HG02870 (cell line): ENCODE measurements at regions not wholly inside any gene's neighbourhood (a gene's known extent, or its start where the extent isn't known, plus 50 kb on each side); places are given as distances from the start of the nearest gene placed in this dataset.

Source experiments
- ATAC-seq: cut with Tn5 transposase; IDR thresholded peaks from one replicate; pipeline ENCODE4 v1.9.1; 2021; ENCODE audit warnings: mild to moderate bottlenecking, moderate library complexity; ENCODE audit not compliant: unreplicated experiment

GRCh38 chr14:100381395-100382105, 58.4 kb downstream of the SLC25A47 start:
- ATAC-seq, result no peak

GRCh38 chr14:100382106-100382455, 58.9 kb downstream of the SLC25A47 start:
- no peak for ATAC-seq

DNA sequence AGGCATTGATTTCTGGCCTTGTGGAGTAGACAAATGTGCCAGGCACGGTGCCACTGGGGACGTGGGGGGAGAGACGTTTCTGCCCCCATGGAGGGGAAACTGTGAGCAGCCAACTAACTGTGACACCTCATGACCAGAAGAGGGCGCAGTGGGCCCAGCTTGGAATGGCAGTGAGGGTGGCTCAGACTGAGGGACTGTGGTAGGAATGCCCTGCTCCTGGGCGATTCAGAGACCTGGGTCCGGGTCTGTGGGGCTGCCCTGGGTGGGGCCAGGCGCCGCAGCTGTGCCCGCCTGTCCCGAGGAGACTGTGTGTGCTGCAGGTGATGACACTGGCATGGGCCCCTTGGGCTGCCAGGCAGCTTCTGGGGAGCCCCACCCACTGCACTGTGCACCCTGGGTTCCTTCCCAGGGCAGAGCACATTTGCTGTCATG, 60.6 kb downstream of the SLC25A47 start:
- peak; percentile 51 for ATAC-seq

DNA sequence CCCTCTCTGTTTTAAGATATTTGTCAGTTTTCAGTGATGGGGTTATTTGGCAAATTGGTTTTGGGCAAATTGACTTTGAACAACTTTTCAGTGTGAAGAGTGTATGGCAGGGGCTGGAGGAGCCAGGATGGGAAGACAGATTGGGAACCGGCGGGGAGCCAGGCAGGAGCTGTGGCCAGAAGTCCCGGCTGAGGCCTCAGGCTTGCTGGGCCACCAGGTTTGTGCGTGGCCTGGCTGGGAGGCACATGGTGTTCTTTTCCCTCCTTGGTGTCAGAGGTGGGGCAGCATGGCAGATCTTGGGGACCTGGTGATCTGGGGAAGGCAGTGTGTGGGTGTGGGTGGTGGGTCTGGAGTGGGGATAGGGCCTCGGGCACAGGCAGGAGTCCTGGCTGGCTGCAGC, 61.1 kb downstream of the SLC25A47 start:
- no peak for ATAC-seq

- no peak for ATAC-seq
Observed at GRCh38 chr14:100384819-100385813, 62.0 kb downstream of the SLC25A47 start.

DNA sequence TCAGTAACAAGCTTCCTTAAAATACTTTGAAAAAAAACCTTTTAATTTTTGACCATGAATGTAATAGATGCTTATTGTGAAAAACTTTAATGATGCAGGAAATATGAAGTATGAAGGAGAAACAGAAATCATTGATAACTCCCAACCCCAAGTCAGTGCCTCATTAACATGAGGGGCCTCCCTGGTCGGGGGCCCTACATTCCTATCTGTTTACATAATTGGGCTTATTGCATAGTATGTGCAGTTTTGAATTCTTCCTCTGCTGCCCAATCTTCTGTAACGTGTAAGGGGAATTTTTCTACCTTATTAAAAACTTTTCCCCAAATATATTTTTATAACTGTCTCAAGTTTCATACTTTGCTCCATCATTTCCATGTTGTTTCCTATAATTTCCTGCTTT, 63.0 kb downstream of the SLC25A47 start:
- no peak for ATAC-seq

DNA sequence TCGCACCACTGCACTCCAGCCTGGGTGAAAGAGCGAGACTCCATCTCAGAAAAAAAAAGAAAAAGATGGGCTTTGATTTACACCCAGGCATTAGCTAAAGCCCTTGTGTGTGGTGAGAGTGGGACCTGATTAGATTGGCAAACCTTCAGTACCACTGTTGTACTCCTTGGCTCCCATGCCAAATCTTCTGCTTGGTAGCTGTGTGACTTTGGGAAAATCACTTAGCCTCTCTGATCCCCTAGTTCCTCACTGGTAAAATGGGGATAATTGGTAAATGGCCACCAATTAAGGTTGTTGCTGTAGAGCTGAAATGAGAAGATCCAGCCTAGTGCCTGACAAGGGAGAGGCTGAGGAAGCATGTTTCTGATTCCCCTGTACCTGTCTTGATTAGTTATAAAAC, 63.7 kb downstream of the SLC25A47 start:
- ATAC-seq, result no peak

DNA sequence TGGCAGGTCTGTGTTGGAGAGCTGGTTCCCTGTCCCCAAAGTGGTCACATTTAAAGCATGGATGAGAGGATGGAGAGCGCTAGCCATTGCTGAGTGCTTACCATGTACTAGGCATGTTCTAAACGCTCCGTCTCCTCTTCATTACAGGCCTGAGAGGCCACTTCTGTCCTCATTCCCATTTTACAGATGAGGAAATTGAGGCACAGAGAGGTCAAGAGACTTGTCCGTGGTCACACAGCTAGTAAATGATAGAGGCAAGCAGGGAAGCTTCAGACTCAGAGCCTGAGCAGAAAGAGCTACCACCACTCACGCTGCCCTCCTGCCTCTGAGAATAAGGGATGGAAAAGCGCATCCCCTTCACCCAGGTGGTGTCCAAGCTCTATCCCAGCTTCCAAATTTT, 64.3 kb downstream of the SLC25A47 start:
- ATAC-seq, result no peak

DNA sequence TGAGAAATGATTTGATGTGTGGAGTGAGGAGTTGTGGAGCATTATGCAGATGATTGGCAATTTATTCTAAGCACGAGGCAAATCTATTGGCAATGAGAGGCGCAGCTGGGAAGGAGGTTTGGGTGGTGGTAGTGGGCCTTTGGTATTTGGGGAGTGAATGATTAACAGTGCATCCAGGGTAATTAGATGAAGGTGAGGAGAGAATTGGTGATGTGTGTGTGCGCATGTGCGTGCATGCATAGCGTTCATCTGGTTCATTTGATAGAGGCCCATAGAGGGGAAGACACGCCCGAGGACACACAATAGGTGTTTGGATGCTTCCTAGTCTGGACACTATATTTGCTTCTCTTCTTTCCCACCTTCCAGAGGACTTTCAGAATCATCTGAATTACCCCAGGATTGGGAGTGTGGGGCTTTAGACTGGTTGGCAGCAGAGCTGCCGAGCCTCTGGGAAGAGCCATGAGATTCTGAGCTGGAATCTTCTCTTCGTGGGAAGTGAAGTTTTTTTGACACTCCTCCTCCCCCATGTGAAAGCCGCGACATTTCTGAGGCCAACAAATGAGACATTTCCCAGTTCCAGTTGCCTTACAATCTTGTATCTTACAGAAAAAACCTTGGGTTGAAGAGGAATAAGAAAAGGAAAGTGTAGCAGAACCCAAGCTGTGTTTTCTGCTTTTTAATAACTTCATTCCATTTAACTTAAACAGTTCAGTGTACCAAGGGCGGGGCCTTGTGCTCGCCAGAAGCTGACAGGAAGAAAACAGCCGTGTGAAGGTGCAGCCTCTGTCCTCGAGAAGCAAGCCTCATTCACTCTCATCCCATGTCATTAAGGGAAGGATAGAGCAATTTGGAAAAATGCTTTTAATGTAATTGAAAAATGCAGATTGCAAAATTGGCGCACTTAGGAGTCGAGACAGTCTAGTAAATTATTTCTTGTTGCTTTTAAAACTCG, 65.2 kb downstream of the SLC25A47 start:
- ATAC-seq, result no peak

GRCh38 chr14:100389497-100390104, 66.5 kb downstream of the SLC25A47 start:
- no peak for ATAC-seq

DNA sequence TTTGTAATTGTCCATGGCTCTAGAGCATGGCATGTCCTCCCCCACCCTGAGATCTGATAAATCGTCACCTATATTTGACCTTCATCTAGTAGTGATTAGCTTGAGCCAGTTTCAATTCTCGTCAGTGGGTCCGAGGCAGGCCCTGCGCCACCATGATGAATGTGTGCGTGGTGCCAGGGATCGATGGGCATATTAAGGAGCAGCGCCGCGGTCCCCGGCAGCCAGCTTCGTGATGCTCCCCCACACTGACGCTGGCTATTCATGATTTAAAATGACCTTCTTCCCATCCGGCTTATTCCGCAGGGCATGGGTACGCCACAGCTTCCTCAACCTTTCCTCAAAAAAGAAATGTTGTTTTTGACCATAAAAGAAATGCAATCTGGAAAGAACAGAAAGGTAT, 68.0 kb downstream of the SLC25A47 start:
- ATAC-seq, result no peak

DNA sequence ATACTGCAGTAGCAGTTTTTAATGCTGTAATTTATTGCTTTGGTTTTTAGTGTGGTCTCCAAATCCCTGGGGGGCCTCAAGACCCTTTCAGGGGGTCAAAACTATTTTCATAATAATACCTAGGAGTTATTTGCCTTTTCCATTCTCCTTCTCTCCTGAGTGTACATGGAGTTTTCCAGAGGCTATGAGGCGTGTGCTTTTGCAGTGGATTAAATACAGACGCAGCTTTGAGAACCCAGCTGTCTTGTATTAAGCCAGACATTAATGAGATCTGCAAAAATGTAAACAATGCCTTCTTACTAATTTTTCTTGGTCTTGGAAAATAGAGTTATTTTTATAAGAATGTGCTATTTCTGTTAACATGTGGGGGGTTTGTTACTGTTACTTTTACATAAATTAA, 68.6 kb downstream of the SLC25A47 start:
- no peak for ATAC-seq

- no peak for ATAC-seq
Observed at GRCh38 chr14:100392356-100392755, 69.2 kb downstream of the SLC25A47 start.

GRCh38 chr14:100393362-100393761, 70.2 kb downstream of the SLC25A47 start:
- ATAC-seq, result no peak

DNA sequence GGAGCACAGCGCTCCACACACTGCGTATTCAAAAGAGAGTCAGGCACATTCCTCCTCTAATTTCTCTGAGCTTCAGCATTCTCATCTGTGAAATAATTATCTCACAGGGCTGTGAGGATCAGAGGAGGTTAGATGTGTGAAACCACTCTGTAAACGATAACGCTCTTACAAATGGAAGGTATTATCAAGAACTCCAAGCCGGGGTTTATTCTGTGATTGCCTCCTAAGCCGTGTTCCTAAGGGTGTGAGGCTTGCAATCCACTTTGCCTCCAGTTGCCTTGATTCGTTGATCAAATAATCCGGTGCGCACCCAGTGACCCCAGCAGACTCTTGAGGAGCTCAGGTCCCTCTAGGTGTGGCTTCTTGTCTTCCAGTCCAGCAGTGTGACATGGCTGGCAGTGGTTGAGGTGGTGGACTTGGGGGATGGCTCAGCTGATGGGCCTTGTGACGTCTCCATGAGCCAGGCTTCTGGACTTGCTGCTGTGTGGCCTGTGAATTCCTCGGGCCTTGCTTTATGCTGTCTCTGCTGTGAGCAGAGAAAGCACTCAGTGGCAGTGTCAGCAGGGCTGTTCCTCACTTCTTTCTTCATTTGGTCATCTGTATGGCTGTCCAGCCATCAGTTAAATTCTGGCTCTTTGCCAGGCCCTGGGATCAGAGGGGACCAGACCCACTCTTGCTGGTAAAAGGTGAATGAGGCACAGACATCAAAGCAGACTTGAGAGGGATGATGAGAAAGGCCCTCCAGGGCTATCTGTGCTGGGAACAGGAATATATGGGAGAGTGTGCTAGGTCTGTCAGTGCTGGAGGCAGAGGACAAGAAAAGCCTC, 71.0 kb downstream of the SLC25A47 start:
- ATAC-seq, result no peak

- ATAC-seq, result no peak
Observed at GRCh38 chr14:100394886-100395672, 71.9 kb downstream of the SLC25A47 start.

DNA sequence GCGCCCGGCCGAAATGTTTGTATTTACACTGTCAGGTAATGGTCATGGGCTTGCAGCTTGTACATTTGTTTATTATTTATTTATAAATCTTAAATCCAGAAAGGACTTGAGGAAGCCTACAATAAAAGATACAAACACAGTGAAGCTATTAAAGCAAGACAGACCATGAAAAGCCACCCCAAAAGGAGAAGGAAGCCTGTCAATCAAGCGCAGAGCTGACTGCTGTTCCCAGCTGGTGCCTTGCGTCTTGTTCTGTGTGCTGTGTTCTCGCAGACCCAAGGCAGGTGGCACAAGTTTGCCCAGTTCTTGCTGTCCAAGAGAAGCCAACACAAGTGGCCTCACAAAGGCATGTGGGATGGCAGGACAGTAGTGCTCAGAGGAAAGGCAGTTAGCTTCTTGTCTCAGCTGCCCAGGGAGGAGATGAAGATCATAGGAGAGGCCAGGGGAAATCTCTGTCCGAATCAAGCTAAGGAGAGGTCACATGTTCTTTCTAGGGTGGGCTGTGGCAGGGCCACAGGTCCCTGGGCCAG, 73.2 kb downstream of the SLC25A47 start:
- ATAC-seq, result no peak

DNA sequence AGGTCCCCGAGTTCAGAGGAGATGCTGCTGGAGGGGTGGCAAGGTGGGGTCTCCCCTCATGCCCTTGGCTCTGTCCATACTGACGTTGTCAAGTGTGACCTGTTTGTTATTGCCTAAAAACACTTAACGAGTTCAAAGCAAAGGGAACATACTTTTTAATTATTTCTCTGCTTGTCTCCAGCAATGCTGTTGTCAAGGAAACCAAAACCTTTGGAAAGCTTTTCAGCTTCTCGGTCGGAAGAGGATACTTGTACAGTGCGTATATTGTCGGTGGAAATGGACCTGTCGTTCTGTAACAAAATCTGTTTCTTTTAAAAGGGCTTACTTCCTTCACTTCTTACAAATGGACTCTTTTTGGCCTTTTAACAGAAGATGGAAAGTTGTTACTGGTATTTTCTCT, 73.9 kb downstream of the SLC25A47 start:
- no peak for ATAC-seq

DNA sequence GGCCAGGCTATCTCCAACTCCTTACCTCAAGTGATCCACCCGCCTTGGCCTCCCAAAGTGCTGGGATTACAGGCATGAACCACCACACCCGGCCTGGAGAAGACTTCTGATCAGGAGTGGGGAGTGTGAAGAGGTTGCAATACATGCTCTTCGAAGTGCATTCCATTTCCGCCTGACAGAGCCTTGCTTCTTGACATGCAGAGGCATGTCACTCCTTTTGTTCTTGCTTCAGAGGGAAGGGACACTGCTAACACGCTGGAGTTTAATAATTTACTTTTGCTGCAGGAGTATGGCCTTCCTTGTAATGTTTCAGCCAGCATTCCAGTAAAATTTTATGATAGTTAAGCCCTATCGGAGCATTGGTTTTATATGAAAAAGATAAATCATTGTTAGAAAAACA, 74.9 kb downstream of the SLC25A47 start:
- no peak for ATAC-seq
